ENCODE measurements at regions not wholly inside any gene's neighbourhood (a gene's known extent, or its start where the extent isn't known, plus 50 kb on each side); places are given as distances from the start of the nearest gene placed in this dataset.

- TF ChIP-seq NANOG (IDR thresholded peaks at IDR 0.05; ENCODE audit: insufficient read depth, low read depth, low read length, poor library complexity, severe bottlenecking) (no peak), FOSL1 (IDR thresholded peaks at IDR 0.05; ENCODE audit: insufficient read depth, low read depth, low read length) (no peak)
Measured at GRCh38 chr1:81543764-81544163, 257.0 kb upstream of the ADGRL2 start (continued).

Data from H1 (cell line).